ENCODE measurements at regions not wholly inside any gene's neighbourhood (a gene's known extent, or its start where the extent isn't known, plus 50 kb on each side); places are given as distances from the start of the nearest gene placed in this dataset.

GRCh38 chr3:95044101-95044500, 981.2 kb downstream of the NSUN3 start:
- DNase-seq, result no peak

DNA sequence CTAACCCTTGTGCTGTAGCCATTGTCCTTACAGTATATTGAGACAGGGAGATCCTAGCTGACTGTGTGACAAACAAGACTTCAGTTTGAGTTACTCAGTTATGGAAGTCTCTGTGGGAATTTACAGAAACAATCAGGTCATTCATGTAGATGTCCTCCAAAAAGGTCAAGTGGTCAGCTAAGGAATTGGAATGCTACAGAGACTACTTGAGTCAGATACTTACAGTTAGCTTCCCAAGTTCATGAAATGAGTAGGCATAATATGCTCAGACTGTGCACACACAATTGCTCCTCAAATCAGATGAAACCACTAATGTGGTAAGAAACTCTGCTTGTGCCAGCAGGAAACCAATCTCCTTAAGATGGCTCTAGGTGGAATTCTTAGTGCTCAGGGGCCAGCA, 985.7 kb downstream of the NSUN3 start:
- no peak for DNase-seq

- DNase-seq, result no peak
Measured at GRCh38 chr3:95049841-95050240, 987.0 kb downstream of the NSUN3 start.

- no peak for DNase-seq
Measured at GRCh38 chr3:95055288-95055687, 992.4 kb downstream of the NSUN3 start.

DNA sequence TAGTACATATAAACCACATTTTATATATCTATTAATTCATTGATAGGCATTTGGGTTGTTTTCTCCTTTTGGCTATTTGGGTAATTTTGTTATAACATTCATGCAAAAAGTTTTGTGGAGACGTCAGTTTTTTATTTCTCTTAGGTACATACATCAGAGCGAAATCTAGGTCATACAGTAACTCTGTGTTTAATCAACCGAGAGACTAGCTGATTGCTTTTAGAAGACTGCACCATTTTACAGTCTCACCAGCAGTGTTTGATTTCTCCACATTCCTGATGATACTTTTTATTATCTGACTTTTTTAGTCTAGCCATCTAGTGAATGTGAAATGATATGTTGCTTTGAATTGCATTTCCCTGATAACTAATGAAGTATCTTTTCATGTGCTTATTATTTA, 1019.3 kb downstream of the NSUN3 start:
- DNase-seq, result no peak

- DNase-seq, result no peak
Measured at GRCh38 chr3:95084738-95085137, 1021.9 kb downstream of the NSUN3 start.

GRCh38 chr3:95088464-95088863, 1025.6 kb downstream of the NSUN3 start:
- DNase-seq, result no peak

GRCh38 chr3:95097493-95097892, 1034.6 kb downstream of the NSUN3 start:
- DNase-seq, result no peak

- no peak for DNase-seq
Measured at GRCh38 chr3:95120921-95121320, 1058.1 kb downstream of the NSUN3 start.

DNA sequence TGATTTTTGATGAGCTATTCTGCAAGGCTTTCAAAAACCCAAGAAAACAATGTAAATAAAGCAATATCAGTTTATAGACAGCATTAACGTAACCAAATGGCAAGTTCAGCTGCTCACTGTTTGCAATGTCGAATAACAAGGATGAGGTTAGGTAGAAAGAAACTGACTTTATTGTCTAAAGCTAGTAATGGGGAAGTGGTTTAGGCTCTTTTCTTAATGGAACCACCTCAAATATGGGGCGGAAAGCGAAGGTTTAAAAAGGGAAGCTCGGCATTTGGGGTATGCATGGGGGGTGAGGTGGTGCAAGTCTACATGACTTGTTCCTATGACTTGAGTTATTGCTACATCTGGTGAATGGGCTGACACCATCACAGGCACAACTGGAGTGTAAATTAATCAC, 1060.2 kb downstream of the NSUN3 start:
- no peak for DNase-seq

DNA sequence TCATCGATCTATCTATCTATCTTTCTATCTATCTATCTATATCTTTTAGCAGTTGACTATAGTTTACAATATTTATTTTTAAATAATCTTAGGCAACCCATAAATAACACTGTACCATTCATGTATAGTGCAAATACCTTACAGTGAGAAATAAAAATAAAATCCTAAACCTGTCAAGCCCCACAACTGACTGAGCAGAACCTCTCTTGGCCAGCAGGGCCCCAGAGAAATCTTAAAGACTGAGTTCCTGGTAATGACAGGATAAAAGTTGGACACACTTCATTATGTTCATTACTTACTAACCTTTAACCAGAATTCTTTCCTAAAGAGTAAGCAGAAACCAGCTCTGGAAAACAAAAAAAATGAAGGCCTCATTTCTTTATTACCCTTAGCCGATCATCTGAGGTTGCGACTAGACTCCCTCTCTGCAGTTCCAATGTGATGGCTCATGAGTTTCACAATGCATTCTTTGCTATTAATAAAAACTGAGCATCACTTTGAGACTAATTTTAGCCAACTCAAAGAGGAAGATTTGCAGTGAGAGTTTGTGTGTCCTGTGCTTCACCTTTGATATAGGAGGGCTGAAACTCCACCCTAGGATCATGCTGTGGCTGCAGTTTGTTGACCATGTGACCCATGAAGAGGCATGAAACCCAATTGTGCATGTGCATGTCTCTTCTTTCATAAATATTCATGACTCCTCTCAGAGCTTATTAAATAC, 1072.0 kb downstream of the NSUN3 start:
- DNase-seq, result no peak

- DNase-seq, result no peak
Measured at GRCh38 chr3:95148107-95148506, 1085.2 kb downstream of the NSUN3 start.

- no peak for DNase-seq
Measured at GRCh38 chr3:95151590-95151989, 1088.7 kb downstream of the NSUN3 start.

GRCh38 chr3:95154766-95155165, 1091.9 kb downstream of the NSUN3 start:
- no peak for DNase-seq

DNA sequence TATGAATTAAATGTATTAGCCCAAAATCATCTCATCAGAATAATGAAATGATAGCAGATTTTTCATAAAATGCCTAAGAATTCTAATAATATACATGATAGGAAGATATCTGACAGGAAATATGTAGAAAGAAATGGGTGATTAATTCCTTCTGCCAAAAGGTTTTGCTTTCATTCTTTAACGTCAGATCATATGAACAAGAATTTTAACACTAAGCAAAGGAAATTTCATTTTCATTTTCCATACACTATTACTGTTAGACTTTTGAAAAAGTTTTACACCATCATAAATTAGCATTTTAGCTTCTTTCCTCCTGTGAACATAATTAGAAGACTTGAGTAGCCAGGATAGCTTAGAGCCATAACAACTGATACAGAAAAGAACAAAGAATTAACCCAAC, 1099.9 kb downstream of the NSUN3 start:
- no peak for DNase-seq

- no peak for DNase-seq
Measured at GRCh38 chr3:95167748-95168147, 1104.9 kb downstream of the NSUN3 start.

GRCh38 chr3:95168526-95168925, 1105.7 kb downstream of the NSUN3 start:
- no peak for DNase-seq

- DNase-seq, result no peak
Measured at GRCh38 chr3:95172164-95172943, 1109.5 kb downstream of the NSUN3 start.

GRCh38 chr3:95177096-95177495, 1114.2 kb downstream of the NSUN3 start:
- DNase-seq, result no peak

GRCh38 chr3:95184038-95184437, 1121.2 kb downstream of the NSUN3 start:
- DNase-seq, result no peak

DNA sequence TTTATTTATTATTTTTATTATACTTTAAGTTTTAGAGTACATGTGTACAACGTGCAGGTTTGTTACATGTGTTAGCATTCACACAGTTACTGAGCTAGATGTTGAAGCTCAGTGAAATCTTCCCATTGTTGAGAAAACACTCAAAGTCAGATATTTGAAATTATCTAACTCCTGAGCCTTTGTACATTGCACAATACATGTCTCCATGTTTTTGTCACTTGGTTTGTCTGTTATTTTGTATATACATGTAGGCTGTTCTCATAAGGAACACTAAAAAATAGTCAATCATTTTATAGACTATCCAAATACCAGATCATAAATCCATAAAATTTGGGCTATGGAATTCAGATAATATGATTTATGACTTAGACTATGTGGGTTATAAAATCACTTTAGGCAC, 1126.5 kb downstream of the NSUN3 start:
- no peak for DNase-seq

- DNase-seq, result no peak
Measured at GRCh38 chr3:95197661-95198060, 1134.8 kb downstream of the NSUN3 start.

DNA sequence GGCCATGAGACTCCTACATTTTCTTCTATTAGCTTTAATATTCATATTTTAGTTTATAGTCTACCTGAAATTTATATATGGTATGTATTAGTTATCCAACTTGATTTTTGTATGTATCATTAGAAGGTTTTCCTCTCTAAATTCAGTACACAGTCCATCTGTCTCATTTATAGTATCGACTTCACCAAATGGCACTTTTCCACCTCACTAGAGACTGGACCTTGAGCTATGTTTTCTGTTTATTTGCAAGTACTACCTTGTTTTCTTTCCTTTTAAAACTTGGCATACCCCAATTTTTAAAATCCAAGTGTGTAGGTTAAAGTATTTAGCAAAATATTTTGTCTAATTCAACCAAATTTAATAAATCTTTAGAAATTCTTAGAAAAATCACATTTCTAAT, 1137.5 kb downstream of the NSUN3 start:
- DNase-seq, result no peak

- DNase-seq, result no peak
Measured at GRCh38 chr3:95210878-95211277, 1148.0 kb downstream of the NSUN3 start.

- no peak for DNase-seq
Measured at GRCh38 chr3:95212117-95212516, 1149.3 kb downstream of the NSUN3 start.
